Erythroblast (primary cell): ENCODE measurements at regions not wholly inside any gene's neighbourhood (a gene's known extent, or its start where the extent isn't known, plus 50 kb on each side); places are given as distances from the start of the nearest gene placed in this dataset.

Source experiments
- GATA1 ChIP-seq: IDR thresholded peaks from 2 replicates; pipeline ENCODE4 v1.6.1; 2011; ENCODE audit warnings: low read depth, mild to moderate bottlenecking, control low read depth, low read length, moderate library complexity
- POLR2A ChIP-seq: IDR thresholded peaks from 2 replicates; pipeline ENCODE4 v1.6.1; 2011; ENCODE audit warnings: mild to moderate bottlenecking, low read length

- TF ChIP-seq POLR2A (no peak), GATA1 (no peak)
Observed at GRCh38 chr9:80871596-80871995, 817.8 kb downstream of the TLE1 start.
